Caco-2 (cell line): ENCODE measurements at regions not wholly inside any gene's neighbourhood (a gene's known extent, or its start where the extent isn't known, plus 50 kb on each side); places are given as distances from the start of the nearest gene placed in this dataset.

ENCODE experiments used
- BruUV-seq: library from RNA; stranded (reverse); fragments of 400-500 nt; replicated peaks from 2 replicates; lab custom pipeline; 2021; lab: Mats Ljungman, UMichigan
- CTCF ChIA-PET: fragments of 300-600 bp; sonication (Branson Sonifier 250); formaldehyde crosslinking; loops from one replicate; lab custom pipeline; 2022; ENCODE audit warnings: antibody characterized with exemption; lab: Charles Lee
- POLR2A ChIA-PET: fragments of 300-600 bp; sonication (Branson Sonifier 250); formaldehyde crosslinking; loops from one replicate; lab custom pipeline; 2022; ENCODE audit warnings: antibody characterized with exemption; lab: Charles Lee
- DNase-seq, 2 experiments: peaks; one replicate each; pipeline versions ENCODE4 v3.0.0 to v3.0.0-alpha.2; 2020 to 2022
- H3K27me3 ChIP-seq: replicated peaks from 2 replicates; pipeline ENCODE4 v1.6.0; 2011; ENCODE audit warnings: low read length; ENCODE audit not compliant: control insufficient read depth, insufficient read depth
- H3K36me3 ChIP-seq: 2 replicates; pipeline ENCODE4 v1.5.1; 2011; ENCODE audit warnings: low read length; ENCODE audit not compliant: control insufficient read depth, insufficient read depth
- H3K4me1 ChIP-seq: fragments of 250-450 bp; sonication (Bioruptor Pico); 2 replicates; pipeline ENCODE4 v1.5.1; 2020; ENCODE audit warnings: mild to moderate bottlenecking
- H3K4me3 ChIP-seq: 2 replicates; pipeline ENCODE4 v1.5.1; 2011; ENCODE audit warnings: low read depth, mild to moderate bottlenecking, control low read depth, low read length
- H3K9me3 ChIP-seq: fragments of 250-450 bp; sonication (Bioruptor Pico); 2 replicates; pipeline ENCODE4 v1.5.1; 2020; ENCODE audit warnings: mild to moderate bottlenecking, moderate library complexity
- H3K27ac Mint-ChIP-seq: one replicate; pipeline ENCODE4 v1.8.0; 2022; ENCODE audit warnings: mixed read lengths; ENCODE audit not compliant: unreplicated experiment
- H3K27me3 Mint-ChIP-seq: one replicate; pipeline ENCODE4 v1.8.0; 2022; ENCODE audit warnings: mixed read lengths; ENCODE audit not compliant: insufficient read depth, unreplicated experiment
- H3K36me3 Mint-ChIP-seq: one replicate; pipeline ENCODE4 v1.8.0; 2022; ENCODE audit warnings: mild to moderate bottlenecking, mixed read lengths; ENCODE audit not compliant: insufficient read depth, unreplicated experiment
- H3K4me1 Mint-ChIP-seq: one replicate; pipeline ENCODE4 v1.8.0; 2022; ENCODE audit warnings: low read depth, mixed read lengths; ENCODE audit not compliant: unreplicated experiment
- H3K4me3 Mint-ChIP-seq: one replicate; pipeline ENCODE4 v1.8.0; 2022; ENCODE audit warnings: mild to moderate bottlenecking, moderate library complexity, mixed read lengths; ENCODE audit not compliant: unreplicated experiment
- H3K9me3 Mint-ChIP-seq: one replicate; pipeline ENCODE4 v1.8.0; 2022; ENCODE audit warnings: mixed read lengths; ENCODE audit not compliant: unreplicated experiment
- intact Hi-C: fragments of 100-400 bp; cut with micrococcal nuclease; formaldehyde crosslinking; loops from one replicate; pipeline ENCODE4 v1.10.0; 2022; ENCODE audit not compliant: unreplicated experiment
- TF ChIP-seq, protein P1 (sequence below), 2 experiments: fragments of 200-600 bp in 1 of 2; IDR thresholded peaks; 1 replicate in 1 of 2; 2 replicates in 1 of 2; pipeline versions ENCODE4 v1.5.1 to v1.8.0; 2011 to 2022; ENCODE audit warnings: antibody characterized with exemption in 1 of 2, control low read depth in 1 of 2, inconsistent platforms in 1 of 2, low read depth in 1 of 2, low read length in 1 of 2, mild to moderate bottlenecking in 1 of 2, moderate library complexity in 1 of 2; ENCODE audit not compliant: insufficient read depth in 1 of 2, severe bottlenecking in 1 of 2, unreplicated experiment in 1 of 2

DNA sequence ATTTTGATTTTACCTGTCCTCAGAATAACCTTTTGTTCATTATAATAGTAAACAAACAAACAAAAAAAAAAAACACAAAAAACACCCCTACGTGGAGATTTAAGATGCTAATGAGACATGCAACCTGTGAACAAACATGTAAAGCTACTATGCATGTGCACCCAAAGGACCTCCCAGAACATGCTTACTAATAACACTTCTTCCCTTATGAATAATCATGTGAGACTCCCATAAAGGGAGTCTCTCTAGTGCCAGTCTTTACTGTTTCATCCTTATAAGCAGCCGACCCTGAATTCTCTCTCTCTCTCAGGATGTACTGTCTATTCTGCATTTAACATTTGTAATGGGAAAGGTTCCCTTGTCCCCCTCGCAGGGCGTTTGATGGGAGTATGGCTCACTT, 1051.1 kb downstream of the PCDH17 start:
- no peak overlapping the region for H3K27ac Mint-ChIP-seq
- ChIA-PET POLR2A (no interaction called here), CTCF (no interaction called here)
- no peaks in the 10 kb centered on the region for H3K9me3 ChIP-seq
- no peak overlapping the region for H3K4me3 Mint-ChIP-seq
- no peaks in the 10 kb centered on the region for H3K27me3 ChIP-seq
- no peaks in the 10 kb centered on the region for H3K27me3 Mint-ChIP-seq
- no peaks in the 10 kb centered on the region for H3K36me3 Mint-ChIP-seq
- H3K4me1 ChIP-seq = peaks cover 12% of the 10 kb centered on the region
- no peak overlapping the region for H3K4me3 ChIP-seq
- peaks cover 20% of the 10 kb centered on the region for H3K9me3 Mint-ChIP-seq
- DNase-seq = no peak
- TF ChIP-seq, protein P1, sequence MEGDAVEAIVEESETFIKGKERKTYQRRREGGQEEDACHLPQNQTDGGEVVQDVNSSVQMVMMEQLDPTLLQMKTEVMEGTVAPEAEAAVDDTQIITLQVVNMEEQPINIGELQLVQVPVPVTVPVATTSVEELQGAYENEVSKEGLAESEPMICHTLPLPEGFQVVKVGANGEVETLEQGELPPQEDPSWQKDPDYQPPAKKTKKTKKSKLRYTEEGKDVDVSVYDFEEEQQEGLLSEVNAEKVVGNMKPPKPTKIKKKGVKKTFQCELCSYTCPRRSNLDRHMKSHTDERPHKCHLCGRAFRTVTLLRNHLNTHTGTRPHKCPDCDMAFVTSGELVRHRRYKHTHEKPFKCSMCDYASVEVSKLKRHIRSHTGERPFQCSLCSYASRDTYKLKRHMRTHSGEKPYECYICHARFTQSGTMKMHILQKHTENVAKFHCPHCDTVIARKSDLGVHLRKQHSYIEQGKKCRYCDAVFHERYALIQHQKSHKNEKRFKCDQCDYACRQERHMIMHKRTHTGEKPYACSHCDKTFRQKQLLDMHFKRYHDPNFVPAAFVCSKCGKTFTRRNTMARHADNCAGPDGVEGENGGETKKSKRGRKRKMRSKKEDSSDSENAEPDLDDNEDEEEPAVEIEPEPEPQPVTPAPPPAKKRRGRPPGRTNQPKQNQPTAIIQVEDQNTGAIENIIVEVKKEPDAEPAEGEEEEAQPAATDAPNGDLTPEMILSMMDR (IDR thresholded peaks at IDR 0.05; ENCODE audit: insufficient read depth in 1 of 2, low read depth in 1 of 2, low read length in 1 of 2, severe bottlenecking in 1 of 2, unreplicated experiment in 1 of 2) = no peak
- H3K4me1 Mint-ChIP-seq = peaks cover 14% of the 10 kb centered on the region
- BruUV-seq = no TSS peak
- no peaks in the 10 kb centered on the region for H3K36me3 ChIP-seq
- intact Hi-C loops = no loop called here

DNA sequence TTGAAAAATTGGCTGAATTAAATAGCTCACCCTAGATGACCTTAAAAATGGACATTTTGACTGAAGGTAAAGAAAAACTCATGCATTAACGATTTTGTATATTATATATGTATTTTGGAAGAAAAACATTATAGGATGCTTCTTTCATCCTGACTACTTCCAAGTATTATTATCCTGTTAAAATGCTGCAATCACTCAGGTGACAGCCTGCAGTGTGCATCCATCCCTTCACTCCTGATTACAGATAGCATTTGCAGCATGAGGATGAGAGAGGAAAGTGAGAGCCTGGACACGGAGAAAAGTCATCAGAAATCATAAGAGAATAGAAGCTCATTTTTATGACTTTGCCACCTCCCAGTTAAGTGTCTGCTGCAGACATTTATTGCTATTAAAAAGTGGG, 1055.6 kb downstream of the PCDH17 start:
- Mint-ChIP-seq H3K4me1 (no peaks in the 10 kb centered on the region), H3K9me3 (peaks cover 10% of the 10 kb centered on the region), H3K36me3 (no peaks in the 10 kb centered on the region), H3K4me3 (no peak overlapping the region), H3K27me3 (no peaks in the 10 kb centered on the region), H3K27ac (no peak overlapping the region)
- H3K9me3 ChIP-seq = no peaks in the 10 kb centered on the region
- no peak for DNase-seq
- intact Hi-C loops = no loop called here
- no peaks in the 10 kb centered on the region for H3K27me3 ChIP-seq
- no peak overlapping the region for H3K4me3 ChIP-seq
- ChIA-PET CTCF (no interaction called here), POLR2A (no interaction called here)
- no peaks in the 10 kb centered on the region for H3K36me3 ChIP-seq
- BruUV-seq = no TSS peak
- TF ChIP-seq, protein P1 (IDR thresholded peaks at IDR 0.05; ENCODE audit: insufficient read depth in 1 of 2, low read depth in 1 of 2, low read length in 1 of 2, severe bottlenecking in 1 of 2, unreplicated experiment in 1 of 2) = no peak
- H3K4me1 ChIP-seq = no peaks in the 10 kb centered on the region

DNA sequence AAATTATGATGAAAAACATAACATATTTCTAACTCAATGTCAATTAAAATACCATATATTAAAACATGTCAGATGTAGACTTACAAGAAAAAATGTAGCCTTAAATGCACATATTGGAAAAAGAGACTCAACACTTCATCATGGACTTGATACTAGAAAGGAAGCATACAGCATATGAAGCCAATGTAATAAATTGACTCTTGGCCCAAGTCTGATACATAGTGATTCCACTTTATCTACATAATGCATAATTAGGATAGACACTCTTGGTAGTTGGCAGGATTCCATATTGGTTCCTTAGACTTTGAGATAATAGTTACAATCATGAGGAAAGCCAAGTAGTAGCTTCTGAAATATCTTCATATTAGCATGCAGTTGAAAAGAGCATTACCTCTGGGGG, 1067.0 kb downstream of the PCDH17 start:
- Histone ChIP-seq H3K27me3 (no peaks in the 10 kb centered on the region), H3K36me3 (no peaks in the 10 kb centered on the region), H3K4me3 (no peak overlapping the region), H3K9me3 (no peaks in the 10 kb centered on the region), H3K4me1 (no peaks in the 10 kb centered on the region)
- Mint-ChIP-seq H3K27me3 (peaks cover 3% of the 10 kb centered on the region), H3K4me1 (no peaks in the 10 kb centered on the region), H3K36me3 (no peaks in the 10 kb centered on the region), H3K9me3 (peaks cover 9% of the 10 kb centered on the region), H3K4me3 (no peak overlapping the region), H3K27ac (no peak overlapping the region)
- BruUV-seq = no TSS peak
- TF ChIP-seq, protein P1 (IDR thresholded peaks at IDR 0.05; ENCODE audit: insufficient read depth in 1 of 2, low read depth in 1 of 2, low read length in 1 of 2, severe bottlenecking in 1 of 2, unreplicated experiment in 1 of 2) = no peak
- ChIA-PET CTCF (no interaction called here), POLR2A (no interaction called here)
- intact Hi-C loops = no loop called here
- no peak for DNase-seq
